ENCODE measurements at regions not wholly inside any gene's neighbourhood (a gene's known extent, or its start where the extent isn't known, plus 50 kb on each side); places are given as distances from the start of the nearest gene placed in this dataset.

GRCh38 chr1:173122958-173123852 lies 72.5 kb upstream of the TNFSF18 start:
- Histone ChIP-seq H4K91ac (replicated peaks; ENCODE audit: insufficient read length, low read length) (no peak overlapping the region), H3K4me1 (replicated peaks in 1 of 4; ENCODE audit: control insufficient read depth in 3 of 4, insufficient read depth in 4 of 4, low read length in 3 of 4) (peaks cover 0 to 10% (median 5%) of the 10 kb centered on the region in 4 experiments; a peak in 4 of 7 replicates), H3K18ac (ENCODE audit: extremely low read depth, low read length) (peak overlapping the region; percentile 40; the same call in 1 of the 2 replicates), H2BK5ac (ENCODE audit: low read depth, low read length) (peak overlapping the region; percentile 60; the same call in 1 of the 2 replicates), H3K23ac (ENCODE audit: insufficient read length) (no peak overlapping the region), H4K8ac (ENCODE audit: extremely low read depth, insufficient read depth, low read length) (no peak overlapping the region), H3K27me3 (replicated peaks in 1 of 4; ENCODE audit: control insufficient read depth in 3 of 4, extremely low read depth in 1 of 4, insufficient read depth in 3 of 4, low read length in 3 of 4) (no peaks in the 10 kb centered on the region), H3K4ac (replicated peaks; ENCODE audit: insufficient read length, low read depth, low read length) (no peak overlapping the region), H3K9ac (replicated peaks in 1 of 4; ENCODE audit: extremely low read depth in 1 of 4, low read depth in 3 of 4, low read length in 3 of 4) (no peak overlapping the region), H4K20me1 (replicated peaks in 1 of 2; ENCODE audit: control insufficient read depth in 1 of 2, insufficient read depth in 2 of 2, low read length in 2 of 2) (no peaks in the 10 kb centered on the region), H3K36me3 (ENCODE audit: control insufficient read depth in 2 of 4, insufficient read depth in 4 of 4, low read length in 3 of 4) (no peaks in the 10 kb centered on the region), H3K56ac (replicated peaks; ENCODE audit: insufficient read length, low read depth, low read length) (no peak overlapping the region), H3K27ac (ENCODE audit: low read depth, low read length) (peak overlapping the region; percentile 44; the same call in 1 of the 2 replicates), H2BK12ac (ENCODE audit: low read depth, low read length) (no peak overlapping the region), H3K23me2 (ENCODE audit: low read depth, low read length) (peaks cover 2% of the 10 kb centered on the region; the same call in 1 of the 2 replicates), H3K9me3 (ENCODE audit: insufficient read depth in 2 of 2, low read depth in 1 of 2, low read length in 1 of 2) (no peaks in the 10 kb centered on the region; a peak in 1 of 4 replicates), H3K4me3 (ENCODE audit: extremely low read depth in 1 of 4, insufficient read depth in 2 of 4, low read depth in 3 of 4, low read length in 4 of 4) (peak overlapping the region in 1 of 4 experiments; percentile 20; a peak in 1 of 8 replicates), H4K5ac (ENCODE audit: insufficient read length, low read depth, low read length) (no peak overlapping the region), H2AFZ (ENCODE audit: low read length) (peak overlapping the region; percentile 67), H3K14ac (ENCODE audit: insufficient read length) (no peak overlapping the region), H3K79me1 (ENCODE audit: low read depth, low read length) (no peaks in the 10 kb centered on the region), H2BK20ac (ENCODE audit: low read length) (0 out of 2 replicates have a peak overlapping the region, but pooled peaks have one; percentile 80), H2AK5ac (ENCODE audit: low read depth, low read length) (no peak overlapping the region), H3K79me2 (ENCODE audit: control insufficient read depth in 1 of 2, insufficient read depth in 2 of 2, low read length in 2 of 2) (no peaks in the 10 kb centered on the region), H2BK120ac (replicated peaks; ENCODE audit: low read depth, low read length) (peak overlapping the region; percentile 67), H2BK15ac (ENCODE audit: low read length) (no peak overlapping the region), H3K4me2 (ENCODE audit: insufficient read depth in 1 of 2, low read depth in 2 of 2, low read length in 2 of 2) (peak overlapping the region; percentile 2 to 41; a peak in 1 of 4 replicates)
- FAIRE-seq (no peak), DNase-seq (ENCODE audit: low read depth in 1 of 2, low spot score in 2 of 2) (peak; percentile 7 to 50)
- WGBS, 2 experiments (ENCODE audit: extremely low coverage in 1 of 2, insufficient coverage in 1 of 2, insufficient read length in 1 of 2, insufficient replicate concordance in 2 of 2, low coverage in 1 of 2, low lambda C conversion rate in 2 of 2, missing lambda C conversion rate in 1 of 2) = 65% methylated on average over 12 of the region's 12 CpGs; no CpG with 5 or more reads in 1 of the 2 experiments
- CTCF ChIA-PET (ENCODE audit: partially characterized antibody) = interaction anchor here (0.6 to 1.3 kb wide), 2 partner anchors 296 to 380 kb away, joined by 3 to 4 read pairs; no protein-coding TSS in a partner anchor
- POLR2A ChIA-PET (ENCODE audit: partially characterized antibody) = no interaction called here
- TF ChIP-seq EGR1 (IDR thresholded peaks at IDR 0.05; ENCODE audit: borderline replicate concordance, low read depth, low read length) (no peak), CBX8 (IDR thresholded peaks at IDR 0.05; ENCODE audit: borderline replicate concordance, low read depth, low read length) (no peak), SRF (IDR thresholded peaks at IDR 0.05; ENCODE audit: low read depth, low read length) (peak; percentile 92), TCF12 (IDR thresholded peaks at IDR 0.05; ENCODE audit: low read depth, low read length) (no peak)

Measured in H1 (cell line).